ENCODE measurements at regions not wholly inside any gene's neighbourhood (a gene's known extent, or its start where the extent isn't known, plus 50 kb on each side); places are given as distances from the start of the nearest gene placed in this dataset.

DNA sequence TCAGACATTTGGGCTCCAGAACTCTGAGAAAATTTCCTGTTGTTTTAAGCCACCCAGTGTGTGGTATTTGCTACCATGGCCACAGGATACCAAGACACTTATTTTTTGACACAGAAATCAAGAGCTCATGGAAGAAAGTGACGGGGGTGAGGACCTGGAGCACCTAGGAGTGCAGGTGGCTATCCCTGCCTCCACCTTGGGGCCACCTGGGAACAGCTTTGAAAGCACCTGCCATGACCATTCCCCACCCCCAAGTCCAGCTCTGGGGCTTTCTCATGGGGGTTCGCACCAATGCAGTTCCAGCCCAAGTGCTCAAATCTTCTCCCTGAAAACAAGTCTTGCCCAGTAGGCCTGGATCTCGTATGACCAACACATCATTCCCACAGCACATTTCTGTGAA, 214.9 kb upstream of the IRX1 start:
- CTCF ChIA-PET, result interaction anchor here (0.5 to 0.7 kb wide), 2 partner anchors 329 to 819 kb away, joined by 3 to 4 read pairs; no protein-coding TSS in a partner anchor
- TF ChIP-seq, protein P1, sequence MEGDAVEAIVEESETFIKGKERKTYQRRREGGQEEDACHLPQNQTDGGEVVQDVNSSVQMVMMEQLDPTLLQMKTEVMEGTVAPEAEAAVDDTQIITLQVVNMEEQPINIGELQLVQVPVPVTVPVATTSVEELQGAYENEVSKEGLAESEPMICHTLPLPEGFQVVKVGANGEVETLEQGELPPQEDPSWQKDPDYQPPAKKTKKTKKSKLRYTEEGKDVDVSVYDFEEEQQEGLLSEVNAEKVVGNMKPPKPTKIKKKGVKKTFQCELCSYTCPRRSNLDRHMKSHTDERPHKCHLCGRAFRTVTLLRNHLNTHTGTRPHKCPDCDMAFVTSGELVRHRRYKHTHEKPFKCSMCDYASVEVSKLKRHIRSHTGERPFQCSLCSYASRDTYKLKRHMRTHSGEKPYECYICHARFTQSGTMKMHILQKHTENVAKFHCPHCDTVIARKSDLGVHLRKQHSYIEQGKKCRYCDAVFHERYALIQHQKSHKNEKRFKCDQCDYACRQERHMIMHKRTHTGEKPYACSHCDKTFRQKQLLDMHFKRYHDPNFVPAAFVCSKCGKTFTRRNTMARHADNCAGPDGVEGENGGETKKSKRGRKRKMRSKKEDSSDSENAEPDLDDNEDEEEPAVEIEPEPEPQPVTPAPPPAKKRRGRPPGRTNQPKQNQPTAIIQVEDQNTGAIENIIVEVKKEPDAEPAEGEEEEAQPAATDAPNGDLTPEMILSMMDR (conservative IDR thresholded peaks at IDR 0.05; ENCODE audit: low read depth), result no peak

GRCh38 chr5:3377831-3378230, 217.8 kb upstream of the IRX1 start:
- POLR2A ChIA-PET (ENCODE audit: low non-redundant PET), result no interaction called here
- CTCF ChIA-PET, result no interaction called here
- H3K27ac ChIP-seq, result no peak overlapping the region
- no peak for DNase-seq (ENCODE audit: low spot score)
- TF ChIP-seq, protein P1 (conservative IDR thresholded peaks at IDR 0.05; ENCODE audit: low read depth), result no peak

More for the DNA sequence above, 214.9 kb upstream of the IRX1 start:
- POLR2A ChIA-PET (ENCODE audit: low non-redundant PET), result no interaction called here
- no peak for DNase-seq (ENCODE audit: low spot score)
- H3K27ac ChIP-seq, result no peak overlapping the region

DNA sequence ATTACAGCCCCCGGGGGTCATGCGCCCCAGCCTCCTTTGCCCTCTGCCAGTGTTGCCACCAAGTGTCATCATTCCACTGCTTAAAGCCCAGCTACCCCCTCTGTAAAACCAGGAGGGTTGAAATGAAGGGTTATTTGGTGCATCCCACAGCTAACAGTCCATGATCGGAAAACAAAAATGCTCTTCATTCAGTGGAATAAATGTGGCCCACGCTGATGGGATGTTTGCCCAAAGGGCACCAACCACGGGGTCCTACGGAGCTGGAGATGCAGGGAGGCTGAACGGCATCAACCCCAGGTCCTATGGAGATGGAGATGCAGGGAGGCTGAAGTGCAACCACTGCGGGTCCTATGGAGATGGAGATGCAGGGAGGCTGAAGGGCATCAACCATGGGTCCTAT, 218.5 kb upstream of the IRX1 start:
- no peak for DNase-seq (ENCODE audit: low spot score)
- H3K27ac ChIP-seq, result no peak overlapping the region
- ChIA-PET CTCF (no interaction called here), POLR2A (ENCODE audit: low non-redundant PET) (no interaction called here)
- TF ChIP-seq, protein P1 (conservative IDR thresholded peaks at IDR 0.05; ENCODE audit: low read depth), result no peak

DNA sequence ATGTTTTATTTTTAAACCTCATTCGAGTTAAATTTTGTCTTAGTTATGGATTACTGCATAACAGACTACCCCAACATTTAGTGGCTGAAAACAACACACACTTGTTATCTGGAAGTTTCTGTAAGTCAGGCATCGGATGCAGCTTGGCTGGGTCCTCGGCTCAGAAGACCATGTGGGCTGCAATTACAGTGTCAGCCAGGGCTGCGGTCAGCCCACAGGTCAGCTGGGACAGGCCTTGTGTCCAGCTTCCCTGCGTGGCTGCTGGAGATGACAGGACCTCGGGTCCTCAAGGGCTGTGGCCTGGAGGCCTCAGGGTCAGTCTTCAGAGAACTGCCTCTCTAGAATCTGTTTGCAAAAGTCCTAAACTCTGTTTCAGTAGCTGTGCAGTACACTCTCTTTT, 219.0 kb upstream of the IRX1 start:
- TF ChIP-seq, protein P1 (conservative IDR thresholded peaks at IDR 0.05; ENCODE audit: low read depth), result no peak
- H3K27ac ChIP-seq, result no peak overlapping the region
- ChIA-PET POLR2A (ENCODE audit: low non-redundant PET) (no interaction called here), CTCF (no interaction called here)
- no peak for DNase-seq (ENCODE audit: low spot score)

GRCh38 chr5:3375586-3376311, 219.9 kb upstream of the IRX1 start:
- POLR2A ChIA-PET (ENCODE audit: low non-redundant PET), result no interaction called here
- CTCF ChIA-PET, result no interaction called here
- TF ChIP-seq, protein P1 (conservative IDR thresholded peaks at IDR 0.05; ENCODE audit: low read depth), result no peak
- H3K27ac ChIP-seq, result no peak overlapping the region
- no peak for DNase-seq (ENCODE audit: low spot score)

- ChIA-PET CTCF (no interaction called here), POLR2A (ENCODE audit: low non-redundant PET) (no interaction called here)
- H3K27ac ChIP-seq, result no peak overlapping the region
Measured at GRCh38 chr5:3373391-3373790, 222.2 kb upstream of the IRX1 start.

More at GRCh38 chr5:3373391-3373790, 222.2 kb upstream of the IRX1 start:
- TF ChIP-seq, protein P1 (conservative IDR thresholded peaks at IDR 0.05; ENCODE audit: low read depth), result no peak
- no peak for DNase-seq (ENCODE audit: low spot score)
